Liver (tissue), 8 donors: ENCODE measurements at regions not wholly inside any gene's neighbourhood (a gene's known extent, or its start where the extent isn't known, plus 50 kb on each side); places are given as distances from the start of the nearest gene placed in this dataset.

Experiments
- DNase-seq: peaks from one replicate; pipeline ENCODE4 v3.0.0-alpha.2; 2017; ENCODE audit warnings: low spot score
- H3K27ac ChIP-seq, 2 donors: one replicate each; pipeline ENCODE4 v1.7.0; 2013; ENCODE audit warnings: inconsistent platforms in 2 of 2, low read length in 2 of 2, control low read depth in 1 of 2, low read depth in 1 of 2, mild to moderate bottlenecking in 1 of 2
- H3K27me3 ChIP-seq, 4 donors: one replicate each; pipeline versions ENCODE4 v1.6.1 to v1.7.0; 2013; ENCODE audit warnings: low read length in 3 of 4, inconsistent platforms in 1 of 4, mild to moderate bottlenecking in 1 of 4, moderate library complexity in 1 of 4; ENCODE audit not compliant: control insufficient read depth in 4 of 4, insufficient read depth in 4 of 4
- H3K36me3 ChIP-seq, 4 donors: one replicate each; pipeline versions ENCODE4 v1.6.1 to v1.7.0; 2013; ENCODE audit warnings: low read length in 3 of 4, mild to moderate bottlenecking in 3 of 4, low read depth in 1 of 4, moderate library complexity in 1 of 4; ENCODE audit not compliant: control insufficient read depth in 4 of 4, insufficient read depth in 3 of 4
- H3K4me1 ChIP-seq, 4 donors: one replicate each; pipeline versions ENCODE4 v1.6.1 to v1.7.0; 2013; ENCODE audit warnings: low read length in 3 of 4, mild to moderate bottlenecking in 3 of 4, moderate library complexity in 1 of 4; ENCODE audit not compliant: control insufficient read depth in 4 of 4, insufficient read depth in 4 of 4
- H3K4me3 ChIP-seq, 3 donors: one replicate each; pipeline versions ENCODE4 v1.6.1 to v1.7.0; 2013; ENCODE audit warnings: low read length in 3 of 3, control low read depth in 1 of 3, low read depth in 1 of 3, mild to moderate bottlenecking in 1 of 3
- H3K9ac ChIP-seq, 2 donors: one replicate each; pipeline ENCODE4 v1.7.0; 2013; ENCODE audit warnings: low read length in 2 of 2, mild to moderate bottlenecking in 2 of 2, moderate library complexity in 2 of 2, control low read depth in 1 of 2, low read depth in 1 of 2
- H3K9me3 ChIP-seq, 4 donors: one replicate each; pipeline versions ENCODE4 v1.6.1 to v1.7.0; 2013; ENCODE audit warnings: low read length in 3 of 4; ENCODE audit not compliant: control insufficient read depth in 4 of 4
- CTCF ChIP-seq: fragments of 150-350 bp; IDR thresholded peaks from 2 replicates; pipeline ENCODE4 v1.5.1; 2017; ENCODE audit warnings: improper control_type of control experiment, low read depth, low read length; ENCODE audit not compliant: missing input control
- EGR1 ChIP-seq, 2 donors: IDR thresholded peaks; 2 replicates each; pipeline ENCODE4 v1.6.1; 2016 to 2018; ENCODE audit warnings: antibody characterized with exemption in 2 of 2, low read depth in 2 of 2
- FOXA1 ChIP-seq: IDR thresholded peaks from 2 replicates; pipeline ENCODE4 v1.6.1; 2016; ENCODE audit warnings: antibody characterized with exemption
- FOXA2 ChIP-seq: IDR thresholded peaks from 2 replicates; pipeline ENCODE4 v1.6.1; 2016; ENCODE audit warnings: antibody characterized with exemption
- GABPA ChIP-seq, 2 donors: IDR thresholded peaks in 1 of 2; conservative IDR thresholded peaks in 1 of 2; 2 replicates each; pipeline ENCODE4 v1.6.1; 2016; ENCODE audit warnings: antibody characterized with exemption in 2 of 2, mild to moderate bottlenecking in 1 of 2, moderate library complexity in 1 of 2
- HNF4A ChIP-seq, 2 donors: conservative IDR thresholded peaks; 2 replicates each; pipeline ENCODE4 v1.6.1; 2016; ENCODE audit warnings: antibody characterized with exemption in 2 of 2, mild to moderate bottlenecking in 2 of 2
- HNF4G ChIP-seq: IDR thresholded peaks from 2 replicates; pipeline ENCODE4 v1.6.1; 2016; ENCODE audit warnings: antibody characterized with exemption
- JUND ChIP-seq, 2 donors: IDR thresholded peaks; 2 replicates each; pipeline ENCODE4 v1.6.1; 2016; ENCODE audit warnings: antibody characterized with exemption in 2 of 2
- NR2F2 ChIP-seq: IDR thresholded peaks from 2 replicates; pipeline ENCODE4 v1.6.1; 2016; ENCODE audit warnings: antibody characterized with exemption
- RAD21 ChIP-seq, 2 donors: IDR thresholded peaks; 2 replicates each; pipeline ENCODE4 v1.6.1; 2016; ENCODE audit warnings: antibody characterized with exemption in 2 of 2, mild to moderate bottlenecking in 2 of 2
- RXRA ChIP-seq, 2 donors: IDR thresholded peaks; 2 replicates each; pipeline ENCODE4 v1.6.1; 2017 to 2018; ENCODE audit warnings: antibody characterized with exemption in 2 of 2, mild to moderate bottlenecking in 1 of 2
- SP1 ChIP-seq: IDR thresholded peaks from 2 replicates; pipeline ENCODE4 v1.6.1; 2018; ENCODE audit warnings: antibody characterized with exemption, mild to moderate bottlenecking
- TAF1 ChIP-seq: conservative IDR thresholded peaks from 2 replicates; pipeline ENCODE4 v1.6.1; 2016; ENCODE audit warnings: antibody characterized with exemption, mild to moderate bottlenecking
- YY1 ChIP-seq: IDR thresholded peaks from 2 replicates; pipeline ENCODE4 v1.6.1; 2016; ENCODE audit warnings: antibody characterized with exemption, mild to moderate bottlenecking
- WGBS: extraction: QIAGEN DNeasy Blood & Tissue Kit; methylation state at CpG from one replicate; pipeline ENCODE4 v1.1.7; 2013; 5-methylcytosine and 5-hydroxymethylcytosine counted together
- TF ChIP-seq, protein P1 (sequence below): IDR thresholded peaks from 2 replicates; pipeline ENCODE4 v1.6.1; 2016; ENCODE audit warnings: antibody characterized with exemption
- TF ChIP-seq, protein P2 (sequence below): IDR thresholded peaks from 2 replicates; pipeline ENCODE4 v1.6.1; 2016; ENCODE audit warnings: antibody characterized with exemption, mild to moderate bottlenecking
- donor health status: healthy.
- donor health status: healthy.
- donor health status: healthy.
- donor health status: healthy.
- donor health status: healthy.

DNA sequence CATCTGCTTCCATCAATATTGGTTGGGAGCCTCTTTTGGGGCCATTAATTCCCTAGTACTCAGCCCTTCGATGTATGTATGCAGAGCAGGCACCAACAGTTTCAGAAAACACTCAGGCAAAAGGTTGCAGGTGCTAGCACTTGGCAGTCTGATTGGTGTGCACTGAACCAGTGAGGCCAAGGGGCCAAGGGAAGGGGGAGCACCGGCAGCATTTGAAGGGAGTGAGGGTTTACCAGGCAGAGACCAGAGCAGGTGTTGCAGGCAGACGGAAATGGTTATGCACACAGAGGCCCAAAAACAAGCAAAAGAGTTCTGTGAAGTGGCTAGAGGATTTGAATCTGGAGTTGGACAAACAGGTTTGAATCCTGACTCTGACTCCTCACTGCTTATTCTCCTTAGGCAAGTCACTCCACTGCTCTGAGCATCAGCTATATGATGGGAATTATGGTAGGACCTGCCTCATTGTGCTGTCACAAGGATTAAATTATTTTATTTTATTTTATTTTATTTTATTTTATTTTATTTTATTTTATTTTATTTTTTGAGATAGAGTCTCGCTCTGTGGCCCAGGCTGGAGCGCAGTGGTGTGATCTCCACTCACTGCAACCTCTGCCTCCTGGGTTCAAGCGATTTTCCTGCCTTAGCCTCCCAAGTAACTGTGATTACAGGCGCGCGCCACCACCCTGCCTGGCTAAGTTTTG is 58.1 kb upstream of the SHLD1 start:
- WGBS: 92% methylated on average over 9 of the region's 9 CpGs
- H3K4me1 ChIP-seq: peaks cover 0 to 10% (median 0%) of the 10 kb centered on the region in 4 donors
- no peak for DNase-seq

GRCh38 chr20:5689463-5689862 is 60.7 kb upstream of the SHLD1 start:
- no peak for DNase-seq
- no peaks in the 10 kb centered on the region for H3K9me3 ChIP-seq
- WGBS: 72% methylated on average over 6 of the region's 6 CpGs
- no peaks in the 10 kb centered on the region for H3K36me3 ChIP-seq
- no peaks in the 10 kb centered on the region for H3K4me1 ChIP-seq
- H3K9ac ChIP-seq: no peak overlapping the region
- TF ChIP-seq, protein P1, sequence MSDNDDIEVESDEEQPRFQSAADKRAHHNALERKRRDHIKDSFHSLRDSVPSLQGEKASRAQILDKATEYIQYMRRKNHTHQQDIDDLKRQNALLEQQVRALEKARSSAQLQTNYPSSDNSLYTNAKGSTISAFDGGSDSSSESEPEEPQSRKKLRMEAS: peak; percentile 43
- no peak for TF ChIP-seq TAF1
- H3K4me3 ChIP-seq: no peak overlapping the region
- H3K27ac ChIP-seq: no peak overlapping the region
- no peaks in the 10 kb centered on the region for H3K27me3 ChIP-seq

More for the DNA sequence above, 58.1 kb upstream of the SHLD1 start:
- Histone ChIP-seq H3K27me3 (no peaks in the 10 kb centered on the region), H3K9ac (no peak overlapping the region), H3K27ac (no peak overlapping the region), H3K4me3 (no peak overlapping the region), H3K9me3 (no peaks in the 10 kb centered on the region), H3K36me3 (no peaks in the 10 kb centered on the region)
- TF ChIP-seq EGR1 (IDR thresholded peaks at IDR 0.05; ENCODE audit: low read depth in 2 of 2) (no peak), SP1 (no peak), NR2F2 (no peak), RAD21 (IDR thresholded peaks at IDR 0.05) (no peak), FOXA1 (no peak), CTCF (no peak), YY1 (no peak), HNF4G (no peak), FOXA2 (no peak), RXRA (IDR thresholded peaks at IDR 0.05) (no peak), GABPA (IDR thresholded peaks at IDR 0.05 in 1 of 2, conservative IDR thresholded peaks at IDR 0.05 in 1 of 2) (no peak), JUND (IDR thresholded peaks at IDR 0.05) (no peak), HNF4A (conservative IDR thresholded peaks at IDR 0.05) (no peak)
- TF ChIP-seq, protein P2, sequence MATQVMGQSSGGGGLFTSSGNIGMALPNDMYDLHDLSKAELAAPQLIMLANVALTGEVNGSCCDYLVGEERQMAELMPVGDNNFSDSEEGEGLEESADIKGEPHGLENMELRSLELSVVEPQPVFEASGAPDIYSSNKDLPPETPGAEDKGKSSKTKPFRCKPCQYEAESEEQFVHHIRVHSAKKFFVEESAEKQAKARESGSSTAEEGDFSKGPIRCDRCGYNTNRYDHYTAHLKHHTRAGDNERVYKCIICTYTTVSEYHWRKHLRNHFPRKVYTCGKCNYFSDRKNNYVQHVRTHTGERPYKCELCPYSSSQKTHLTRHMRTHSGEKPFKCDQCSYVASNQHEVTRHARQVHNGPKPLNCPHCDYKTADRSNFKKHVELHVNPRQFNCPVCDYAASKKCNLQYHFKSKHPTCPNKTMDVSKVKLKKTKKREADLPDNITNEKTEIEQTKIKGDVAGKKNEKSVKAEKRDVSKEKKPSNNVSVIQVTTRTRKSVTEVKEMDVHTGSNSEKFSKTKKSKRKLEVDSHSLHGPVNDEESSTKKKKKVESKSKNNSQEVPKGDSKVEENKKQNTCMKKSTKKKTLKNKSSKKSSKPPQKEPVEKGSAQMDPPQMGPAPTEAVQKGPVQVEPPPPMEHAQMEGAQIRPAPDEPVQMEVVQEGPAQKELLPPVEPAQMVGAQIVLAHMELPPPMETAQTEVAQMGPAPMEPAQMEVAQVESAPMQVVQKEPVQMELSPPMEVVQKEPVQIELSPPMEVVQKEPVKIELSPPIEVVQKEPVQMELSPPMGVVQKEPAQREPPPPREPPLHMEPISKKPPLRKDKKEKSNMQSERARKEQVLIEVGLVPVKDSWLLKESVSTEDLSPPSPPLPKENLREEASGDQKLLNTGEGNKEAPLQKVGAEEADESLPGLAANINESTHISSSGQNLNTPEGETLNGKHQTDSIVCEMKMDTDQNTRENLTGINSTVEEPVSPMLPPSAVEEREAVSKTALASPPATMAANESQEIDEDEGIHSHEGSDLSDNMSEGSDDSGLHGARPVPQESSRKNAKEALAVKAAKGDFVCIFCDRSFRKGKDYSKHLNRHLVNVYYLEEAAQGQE: no peak
- TF ChIP-seq, protein P1: no peak
